ENCODE measurements at regions not wholly inside any gene's neighbourhood (a gene's known extent, or its start where the extent isn't known, plus 50 kb on each side); places are given as distances from the start of the nearest gene placed in this dataset.

- TF ChIP-seq CTCF (IDR thresholded peaks at IDR 0.05): no peak
- no peak for TF ChIP-seq POLR2A (IDR thresholded peaks at IDR 0.05)
Observed at GRCh38 chr2:51846796-51847195, 814.9 kb upstream of the NRXN1 start.

All from lower leg skin (tissue), 3 donors.